WTC11 (cell line): ENCODE measurements at regions not wholly inside any gene's neighbourhood (a gene's known extent, or its start where the extent isn't known, plus 50 kb on each side); places are given as distances from the start of the nearest gene placed in this dataset.

ENCODE experiments used
- ATAC-seq: fragments of 200-7000 bp; cut with Tn5 transposase; 2 replicates; pipeline ENCODE4 v1.10.0; 2021; ENCODE audit warnings: mild to moderate bottlenecking, moderate library complexity
- CTCF ChIA-PET: fragments of 300-600 bp; sonication (Branson Sonifier 250); formaldehyde crosslinking; loops from one replicate; lab custom pipeline; 2021; ENCODE audit warnings: antibody characterized with exemption; lab: Charles Lee
- POLR2A ChIA-PET: fragments of 350-600 bp; sonication (Branson Sonifier 250); formaldehyde crosslinking; loops from one replicate; lab custom pipeline; 2021; ENCODE audit warnings: antibody characterized with exemption; lab: Charles Lee
- DNase-seq: peaks from one replicate; pipeline ENCODE4 v3.0.0; 2021; ENCODE audit warnings: low spot score
- H3K27ac Mint-ChIP-seq: 2 replicates; pipeline ENCODE4 v1.8.0; 2021; ENCODE audit warnings: mixed read lengths
- H3K27me3 Mint-ChIP-seq: 2 replicates; pipeline ENCODE4 v1.8.0; 2021; ENCODE audit warnings: low read depth, mild to moderate bottlenecking, moderate library complexity, mixed read lengths
- H3K36me3 Mint-ChIP-seq: 2 replicates; pipeline ENCODE4 v1.8.0; 2021; ENCODE audit warnings: mixed read lengths
- H3K4me1 Mint-ChIP-seq: 2 replicates; pipeline ENCODE4 v1.8.0; 2022; ENCODE audit warnings: mixed read lengths
- H3K4me3 Mint-ChIP-seq: 2 replicates; pipeline ENCODE4 v1.8.0; 2021; ENCODE audit warnings: mild to moderate bottlenecking, moderate library complexity, mixed read lengths
- H3K9me3 Mint-ChIP-seq: 2 replicates; pipeline ENCODE4 v1.8.0; 2021; ENCODE audit warnings: mixed read lengths
- ATF6 ChIP-seq: sonication (generic); formaldehyde crosslinking; IDR thresholded peaks from 2 replicates; pipeline ENCODE4 v1.8.1; 2023; ENCODE audit warnings: mild to moderate bottlenecking, missing genetic modification reagents
- CBFB ChIP-seq: sonication (generic); formaldehyde crosslinking; IDR thresholded peaks from 2 replicates; pipeline ENCODE4 v1.8.1; 2022; ENCODE audit warnings: mild to moderate bottlenecking, low read depth, missing genetic modification reagents
- CREB1 ChIP-seq: sonication (generic); formaldehyde crosslinking; IDR thresholded peaks from 2 replicates; pipeline ENCODE4 v1.8.0; 2023; ENCODE audit warnings: mild to moderate bottlenecking, missing genetic modification reagents
- ESRRA ChIP-seq: sonication (generic); formaldehyde crosslinking; IDR thresholded peaks from 2 replicates; pipeline ENCODE4 v1.8.1; 2022; ENCODE audit warnings: mild to moderate bottlenecking, missing genetic modification reagents, borderline replicate concordance
- ETV6 ChIP-seq: sonication (generic); formaldehyde crosslinking; IDR thresholded peaks from 2 replicates; pipeline ENCODE4 v1.8.1; 2022; ENCODE audit warnings: mild to moderate bottlenecking, missing genetic modification reagents
- FOXK1 ChIP-seq: sonication (generic); formaldehyde crosslinking; IDR thresholded peaks from 2 replicates; pipeline ENCODE4 v1.8.0; 2022; ENCODE audit warnings: mild to moderate bottlenecking, moderate library complexity, missing genetic modification reagents
- GRHL2 ChIP-seq: fragments of 250-450 bp; sonication (Bioruptor Pico); IDR thresholded peaks from 2 replicates; pipeline ENCODE4 v1.8.0; 2022; ENCODE audit warnings: mild to moderate bottlenecking, moderate library complexity; ENCODE audit not compliant: insufficient replicate concordance, severe bottlenecking
- HMGA2 ChIP-seq: fragments of 250-450 bp; sonication (Bioruptor Pico); IDR thresholded peaks from 2 replicates; pipeline ENCODE4 v1.4.0; 2021; ENCODE audit warnings: mild to moderate bottlenecking, moderate library complexity
- HMGXB4 ChIP-seq: sonication (generic); formaldehyde crosslinking; IDR thresholded peaks from 2 replicates; pipeline ENCODE4 v1.8.1; 2023; ENCODE audit warnings: mild to moderate bottlenecking, moderate library complexity, missing genetic modification reagents
- IRF1 ChIP-seq: sonication (generic); formaldehyde crosslinking; IDR thresholded peaks from 2 replicates; pipeline ENCODE4 v1.8.0; 2023; ENCODE audit warnings: missing genetic modification reagents
- IRF2 ChIP-seq: sonication (generic); formaldehyde crosslinking; IDR thresholded peaks from 2 replicates; pipeline ENCODE4 v1.8.0; 2022; ENCODE audit warnings: low read depth, missing genetic modification reagents, borderline replicate concordance
- MYBL2 ChIP-seq: sonication (generic); formaldehyde crosslinking; IDR thresholded peaks from 2 replicates; pipeline ENCODE4 v1.8.1; 2023; ENCODE audit warnings: mild to moderate bottlenecking, moderate library complexity, missing genetic modification reagents
- OVOL2 ChIP-seq: fragments of 250-450 bp; sonication (Bioruptor Pico); IDR thresholded peaks from 2 replicates; pipeline ENCODE4 v1.9.0; 2021; ENCODE audit warnings: mild to moderate bottlenecking, borderline replicate concordance
- RORB ChIP-seq: fragments of 250-450 bp; sonication (Bioruptor Pico); IDR thresholded peaks from 2 replicates; pipeline ENCODE4 v1.9.0; 2021; ENCODE audit warnings: mild to moderate bottlenecking
- SP1 ChIP-seq: sonication (generic); formaldehyde crosslinking; conservative IDR thresholded peaks from 2 replicates; pipeline ENCODE4 v1.8.1; 2022; ENCODE audit warnings: missing genetic modification reagents
- TEAD4 ChIP-seq: sonication (generic); formaldehyde crosslinking; IDR thresholded peaks from 2 replicates; pipeline ENCODE4 v1.8.0; 2022; ENCODE audit warnings: mild to moderate bottlenecking, missing genetic modification reagents
- ZNF121 ChIP-seq: sonication (generic); formaldehyde crosslinking; IDR thresholded peaks from 2 replicates; pipeline ENCODE4 v1.8.0; 2023; ENCODE audit warnings: missing genetic modification reagents
- ZNF219 ChIP-seq: sonication (generic); formaldehyde crosslinking; IDR thresholded peaks from 2 replicates; pipeline ENCODE4 v1.8.0; 2023; ENCODE audit warnings: missing genetic modification reagents, mild to moderate bottlenecking, borderline replicate concordance
- ZNF232 ChIP-seq: sonication (generic); formaldehyde crosslinking; IDR thresholded peaks from 2 replicates; pipeline ENCODE4 v1.8.0; 2022; ENCODE audit warnings: mild to moderate bottlenecking, missing genetic modification reagents
- TF ChIP-seq, protein P1 (sequence below): fragments of 250-450 bp; sonication (Bioruptor Pico); IDR thresholded peaks from 2 replicates; pipeline ENCODE4 v1.8.0; 2021; ENCODE audit warnings: mild to moderate bottlenecking
- TF ChIP-seq, protein P2 (sequence below): fragments of 250-450 bp; sonication (Bioruptor Pico); conservative IDR thresholded peaks from 2 replicates; pipeline ENCODE4 v1.9.0; 2021; ENCODE audit warnings: mild to moderate bottlenecking
- TF ChIP-seq, protein P3 (sequence below): sonication (generic); formaldehyde crosslinking; conservative IDR thresholded peaks from 2 replicates; pipeline ENCODE4 v1.8.1; 2022; ENCODE audit warnings: mild to moderate bottlenecking, missing genetic modification reagents
- TF ChIP-seq, protein P4 (sequence below): sonication (generic); formaldehyde crosslinking; IDR thresholded peaks from 2 replicates; pipeline ENCODE4 v1.8.1; 2022; ENCODE audit warnings: mild to moderate bottlenecking, missing genetic modification reagents, moderate library complexity, borderline replicate concordance

DNA sequence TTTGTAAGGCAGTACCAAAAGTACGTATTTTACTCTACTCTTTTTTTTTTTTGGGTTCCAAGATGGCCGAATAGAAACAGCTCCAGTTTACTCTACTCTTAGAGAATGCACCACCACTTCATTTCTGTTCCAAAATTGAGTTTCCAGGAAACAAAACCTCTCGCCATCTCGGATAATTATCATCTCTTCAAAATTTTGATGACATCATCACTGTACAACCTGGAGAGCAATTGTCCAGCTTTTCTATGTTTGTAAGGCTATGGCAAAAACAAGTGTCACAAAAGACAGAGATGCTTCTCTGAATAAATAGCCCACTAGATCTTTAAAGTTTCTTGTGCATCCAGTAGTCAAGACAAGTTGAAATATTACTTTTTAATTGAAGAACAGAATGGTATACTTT is 1631.9 kb upstream of the CDH6 start (continued):
- TF ChIP-seq TEAD4 (no peak), SP1 (no peak), FOXK1 (CRISPR knock-in tag) (no peak), IRF2 (no peak), ZNF232 (CRISPR knock-in tag) (no peak), ETV6 (CRISPR knock-in tag) (no peak)
- TF ChIP-seq, all 79 proteins: peak for 0

DNA sequence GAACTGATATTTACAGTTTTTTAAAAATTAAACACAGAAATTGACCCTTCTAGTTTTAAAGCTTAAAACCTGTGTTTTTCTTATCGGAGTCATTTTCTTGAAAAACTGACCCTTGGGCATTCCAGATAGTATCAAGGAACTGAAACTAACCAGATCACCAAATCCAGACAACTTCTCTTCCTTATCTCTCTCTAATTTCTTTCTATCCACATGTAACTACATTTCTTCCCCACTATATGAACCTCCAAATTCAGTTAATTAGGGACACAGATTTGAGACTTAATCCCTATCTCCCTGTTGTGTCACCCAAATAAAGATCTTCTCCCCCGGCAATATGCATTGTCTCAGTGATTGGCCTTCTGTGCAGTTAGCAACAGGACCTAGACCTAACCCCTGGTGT is 1643.0 kb upstream of the CDH6 start:
- Mint-ChIP-seq H3K9me3 (peaks cover 30% of the 10 kb centered on the region), H3K36me3 (peaks cover 12% of the 10 kb centered on the region), H3K27ac (no peak overlapping the region), H3K4me1 (no peaks in the 10 kb centered on the region), H3K27me3 (no peaks in the 10 kb centered on the region), H3K4me3 (no peak overlapping the region)
- no peak for DNase-seq
- TF ChIP-seq ETV6 (CRISPR knock-in tag): no peak
- TF ChIP-seq IRF1 (CRISPR knock-in tag): no peak
- no peak for TF ChIP-seq ZNF121 (CRISPR knock-in tag)
- TF ChIP-seq, protein P1, sequence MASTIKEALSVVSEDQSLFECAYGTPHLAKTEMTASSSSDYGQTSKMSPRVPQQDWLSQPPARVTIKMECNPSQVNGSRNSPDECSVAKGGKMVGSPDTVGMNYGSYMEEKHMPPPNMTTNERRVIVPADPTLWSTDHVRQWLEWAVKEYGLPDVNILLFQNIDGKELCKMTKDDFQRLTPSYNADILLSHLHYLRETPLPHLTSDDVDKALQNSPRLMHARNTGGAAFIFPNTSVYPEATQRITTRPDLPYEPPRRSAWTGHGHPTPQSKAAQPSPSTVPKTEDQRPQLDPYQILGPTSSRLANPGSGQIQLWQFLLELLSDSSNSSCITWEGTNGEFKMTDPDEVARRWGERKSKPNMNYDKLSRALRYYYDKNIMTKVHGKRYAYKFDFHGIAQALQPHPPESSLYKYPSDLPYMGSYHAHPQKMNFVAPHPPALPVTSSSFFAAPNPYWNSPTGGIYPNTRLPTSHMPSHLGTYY (CRISPR knock-in tag): no peak
- no peak for TF ChIP-seq HMGA2 (CRISPR knock-in tag)
- no peak for TF ChIP-seq ATF6 (CRISPR knock-in tag)
- TF ChIP-seq CBFB (CRISPR knock-in tag): no peak
- no peak for TF ChIP-seq HMGXB4
- TF ChIP-seq GRHL2 (CRISPR knock-in tag): no peak
- no peak for TF ChIP-seq ESRRA (CRISPR knock-in tag)
- TF ChIP-seq, protein P2, sequence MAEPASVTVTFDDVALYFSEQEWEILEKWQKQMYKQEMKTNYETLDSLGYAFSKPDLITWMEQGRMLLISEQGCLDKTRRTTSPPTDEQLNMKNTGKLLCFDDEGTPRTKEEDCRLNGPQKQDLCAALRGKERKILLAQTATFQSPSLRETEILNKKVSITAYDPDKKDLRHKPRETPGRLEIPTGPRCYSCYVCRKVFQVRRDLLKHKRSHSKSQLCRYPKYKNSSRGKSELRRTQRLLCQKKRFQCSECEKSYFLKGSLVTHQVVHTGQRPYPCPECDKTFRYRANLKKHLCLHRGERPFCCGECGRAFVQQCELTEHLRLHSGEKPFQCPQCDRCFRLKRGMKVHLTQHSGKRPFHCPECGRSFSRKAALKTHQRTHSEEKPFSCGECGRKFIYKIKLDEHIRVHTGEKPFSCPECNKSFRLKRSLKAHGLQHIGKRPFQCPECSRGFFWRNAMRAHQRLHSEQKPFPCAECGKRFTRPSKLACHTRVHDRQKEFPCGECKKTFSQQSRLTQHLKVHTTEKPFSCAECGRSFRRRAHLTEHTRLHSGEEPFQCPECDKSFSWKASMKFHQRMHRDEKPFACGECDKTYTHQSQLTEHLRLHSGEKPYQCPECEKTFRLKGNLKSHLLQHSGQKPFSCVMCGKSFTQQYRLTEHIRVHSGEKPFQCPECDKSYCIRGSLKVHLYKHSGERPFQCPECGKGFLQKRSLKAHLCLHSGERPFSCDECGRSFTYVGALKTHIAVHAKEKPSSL (CRISPR knock-in tag): no peak
- TF ChIP-seq MYBL2 (CRISPR knock-in tag): no peak
- TF ChIP-seq ZNF219 (CRISPR knock-in tag): no peak
- TF ChIP-seq RORB (CRISPR knock-in tag): no peak
- TF ChIP-seq, protein P3, sequence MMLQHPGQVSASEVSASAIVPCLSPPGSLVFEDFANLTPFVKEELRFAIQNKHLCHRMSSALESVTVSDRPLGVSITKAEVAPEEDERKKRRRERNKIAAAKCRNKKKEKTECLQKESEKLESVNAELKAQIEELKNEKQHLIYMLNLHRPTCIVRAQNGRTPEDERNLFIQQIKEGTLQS (CRISPR knock-in tag): no peak
- TF ChIP-seq OVOL2 (CRISPR knock-in tag): no peak
- no peak for TF ChIP-seq CREB1 (CRISPR knock-in tag)
- TF ChIP-seq, protein P4, sequence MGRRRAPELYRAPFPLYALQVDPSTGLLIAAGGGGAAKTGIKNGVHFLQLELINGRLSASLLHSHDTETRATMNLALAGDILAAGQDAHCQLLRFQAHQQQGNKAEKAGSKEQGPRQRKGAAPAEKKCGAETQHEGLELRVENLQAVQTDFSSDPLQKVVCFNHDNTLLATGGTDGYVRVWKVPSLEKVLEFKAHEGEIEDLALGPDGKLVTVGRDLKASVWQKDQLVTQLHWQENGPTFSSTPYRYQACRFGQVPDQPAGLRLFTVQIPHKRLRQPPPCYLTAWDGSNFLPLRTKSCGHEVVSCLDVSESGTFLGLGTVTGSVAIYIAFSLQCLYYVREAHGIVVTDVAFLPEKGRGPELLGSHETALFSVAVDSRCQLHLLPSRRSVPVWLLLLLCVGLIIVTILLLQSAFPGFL (CRISPR knock-in tag): no peak
- no peak for ATAC-seq
- CTCF ChIA-PET: no interaction called here
- POLR2A ChIA-PET: no interaction called here
